ENCODE measurements at regions not wholly inside any gene's neighbourhood (a gene's known extent, or its start where the extent isn't known, plus 50 kb on each side); places are given as distances from the start of the nearest gene placed in this dataset.

DNA sequence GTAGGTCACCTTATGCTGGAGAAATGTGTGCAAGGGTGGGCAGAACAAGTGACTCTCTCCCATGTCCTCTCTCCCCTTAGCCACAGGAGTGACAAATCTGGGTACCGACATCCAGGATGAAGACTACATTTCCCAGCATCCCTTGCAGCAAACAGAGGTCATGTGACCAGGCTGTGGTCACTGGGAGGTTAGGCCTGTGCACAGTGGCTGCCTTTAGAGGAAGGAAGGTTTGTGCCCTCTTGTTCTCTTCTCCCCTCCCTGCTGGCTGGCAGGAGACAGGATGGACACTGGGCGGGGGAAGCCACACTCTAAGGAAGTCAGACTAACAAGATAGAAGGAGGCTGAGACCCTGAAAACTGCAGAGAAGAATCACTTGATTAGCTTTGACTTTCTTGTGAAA, 360.2 kb downstream of the PREX1 start:
- no peak for DNase-seq
- TF ChIP-seq POLR2A (IDR thresholded peaks at IDR 0.05) = no peak
- TF ChIP-seq, protein P1, sequence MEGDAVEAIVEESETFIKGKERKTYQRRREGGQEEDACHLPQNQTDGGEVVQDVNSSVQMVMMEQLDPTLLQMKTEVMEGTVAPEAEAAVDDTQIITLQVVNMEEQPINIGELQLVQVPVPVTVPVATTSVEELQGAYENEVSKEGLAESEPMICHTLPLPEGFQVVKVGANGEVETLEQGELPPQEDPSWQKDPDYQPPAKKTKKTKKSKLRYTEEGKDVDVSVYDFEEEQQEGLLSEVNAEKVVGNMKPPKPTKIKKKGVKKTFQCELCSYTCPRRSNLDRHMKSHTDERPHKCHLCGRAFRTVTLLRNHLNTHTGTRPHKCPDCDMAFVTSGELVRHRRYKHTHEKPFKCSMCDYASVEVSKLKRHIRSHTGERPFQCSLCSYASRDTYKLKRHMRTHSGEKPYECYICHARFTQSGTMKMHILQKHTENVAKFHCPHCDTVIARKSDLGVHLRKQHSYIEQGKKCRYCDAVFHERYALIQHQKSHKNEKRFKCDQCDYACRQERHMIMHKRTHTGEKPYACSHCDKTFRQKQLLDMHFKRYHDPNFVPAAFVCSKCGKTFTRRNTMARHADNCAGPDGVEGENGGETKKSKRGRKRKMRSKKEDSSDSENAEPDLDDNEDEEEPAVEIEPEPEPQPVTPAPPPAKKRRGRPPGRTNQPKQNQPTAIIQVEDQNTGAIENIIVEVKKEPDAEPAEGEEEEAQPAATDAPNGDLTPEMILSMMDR (IDR thresholded peaks at IDR 0.05) = no peak
- no peak for ATAC-seq
- no peak overlapping the region for H3K4me3 ChIP-seq
- H3K4me1 ChIP-seq = peaks cover 0 to 3% (median 0%) of the 10 kb centered on the region in 12 donors
- WGBS, 4 donors = 79 to 95% (median 89%) methylated on average over 2 of the region's 2 CpGs
- intact Hi-C loops (cut with DNase I) = no loop called here
- no peaks in the 10 kb centered on the region for H3K36me3 ChIP-seq
- H3K9me3 ChIP-seq = peaks cover 0 to 3% (median 0%) of the 10 kb centered on the region in 12 donors
- H3K27ac ChIP-seq = no peak overlapping the region
- H3K27me3 ChIP-seq = peaks cover 0 to 10% (median 0%) of the 10 kb centered on the region in 9 donors

DNA sequence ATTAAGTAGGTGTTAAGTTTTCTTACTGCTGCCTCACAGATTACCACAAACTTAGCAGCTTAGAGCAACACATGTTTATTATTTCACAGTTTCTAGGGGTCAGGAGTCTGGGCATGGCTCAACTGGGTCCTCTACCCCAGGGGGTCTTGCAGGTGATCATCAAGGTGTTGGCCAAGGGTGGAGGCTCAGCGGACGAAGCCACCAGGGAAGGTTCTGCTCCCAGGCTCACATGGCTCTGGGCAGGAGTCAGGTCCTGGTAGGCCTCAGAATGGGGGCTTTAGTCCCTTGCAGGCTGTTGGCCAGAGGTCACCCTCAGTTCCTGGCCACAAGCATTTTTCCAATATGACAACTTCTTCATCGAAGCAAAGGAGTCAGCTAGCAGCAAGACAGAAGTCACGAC, 362.5 kb downstream of the PREX1 start:
- 92 to 96% (median 94%) methylated on average over 4 of the region's 4 CpGs for WGBS, 4 donors
- Histone ChIP-seq H3K36me3 (no peaks in the 10 kb centered on the region), H3K27ac (no peak overlapping the region), H3K9me3 (peaks cover 0 to 3% (median 0%) of the 10 kb centered on the region in 12 donors), H3K4me3 (no peak overlapping the region), H3K4me1 (peaks cover 0 to 3% (median 0%) of the 10 kb centered on the region in 12 donors), H3K27me3 (peaks cover 0 to 5% (median 0%) of the 10 kb centered on the region in 9 donors)
- TF ChIP-seq POLR2A (IDR thresholded peaks at IDR 0.05) = no peak
- TF ChIP-seq, protein P1 (IDR thresholded peaks at IDR 0.05) = no peak
- DNase-seq (no peak), ATAC-seq (no peak)
- intact Hi-C loops (cut with DNase I) = no loop called here

DNA sequence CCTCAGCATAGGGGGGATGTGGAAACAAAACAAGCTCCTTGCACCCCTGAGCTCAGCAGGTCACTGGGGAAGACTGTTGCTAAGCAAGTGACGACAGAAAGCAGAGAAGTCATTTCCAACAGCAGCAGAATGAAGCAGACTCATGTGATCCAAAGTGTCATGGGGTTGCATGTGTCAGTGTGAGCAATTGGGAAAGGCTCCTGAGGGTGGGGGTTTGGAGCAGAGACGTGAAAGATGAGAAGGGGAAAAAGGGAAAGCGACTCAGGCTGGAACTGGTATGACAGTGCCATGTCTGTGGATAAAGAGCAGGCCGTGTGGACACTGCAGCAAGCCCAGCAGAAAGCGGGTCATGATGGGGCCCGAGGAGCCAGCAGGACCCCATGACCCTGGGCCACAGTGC, 363.9 kb downstream of the PREX1 start:
- no peak overlapping the region for H3K4me3 ChIP-seq
- WGBS, 4 donors = 62 to 71% (median 65%) methylated on average over 6 of the region's 6 CpGs
- H3K9me3 ChIP-seq = peaks cover 0 to 3% (median 0%) of the 10 kb centered on the region in 12 donors
- H3K27me3 ChIP-seq = peaks cover 0 to 9% (median 0%) of the 10 kb centered on the region in 9 donors
- no peak overlapping the region for H3K27ac ChIP-seq
- H3K36me3 ChIP-seq = no peaks in the 10 kb centered on the region
- no peak for DNase-seq
- peak in 2 of 4 donors; percentile 21 to 37 for ATAC-seq
- H3K4me1 ChIP-seq = peaks cover 0 to 3% (median 0%) of the 10 kb centered on the region in 12 donors
- TF ChIP-seq POLR2A (IDR thresholded peaks at IDR 0.05) = no peak
- TF ChIP-seq, protein P1 (IDR thresholded peaks at IDR 0.05) = no peak
- intact Hi-C loops (cut with DNase I) = no loop called here

DNA sequence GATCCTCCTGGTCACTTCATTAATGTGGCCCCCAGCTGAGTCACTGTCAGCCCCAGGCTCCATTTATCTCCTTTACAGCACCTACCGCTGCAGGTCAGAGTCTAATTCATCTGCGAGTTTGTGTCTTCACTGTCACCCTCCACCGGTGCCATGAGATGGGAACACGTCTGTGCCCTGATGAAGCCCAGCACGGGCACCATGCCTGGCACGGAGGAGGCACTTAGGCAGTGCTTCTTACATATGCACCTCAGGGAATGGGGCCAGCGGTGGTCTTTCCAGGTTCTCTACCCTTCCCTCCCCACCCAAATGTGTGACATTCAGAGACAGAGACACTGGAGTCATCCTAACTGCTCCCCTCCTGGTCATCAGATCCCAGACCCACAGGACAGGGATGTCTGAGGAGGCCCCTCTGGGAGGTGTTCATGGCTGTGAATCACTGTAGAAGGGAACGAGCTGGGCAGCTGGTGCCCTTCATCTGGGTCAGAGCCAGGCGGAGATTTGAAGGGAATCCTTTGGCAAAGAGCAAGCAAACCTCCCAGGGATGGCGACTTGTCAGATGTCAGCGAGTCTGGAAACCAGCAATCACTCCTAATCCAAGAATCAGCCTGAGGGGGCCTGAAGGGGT, 364.6 kb downstream of the PREX1 start:
- peaks cover 0 to 3% (median 0%) of the 10 kb centered on the region in 12 donors for H3K4me1 ChIP-seq
- intact Hi-C loops (cut with DNase I) = no loop called here
- peaks cover 0 to 15% (median 0%) of the 10 kb centered on the region in 9 donors for H3K27me3 ChIP-seq
- no peak overlapping the region for H3K4me3 ChIP-seq
- peaks cover 0 to 3% (median 0%) of the 10 kb centered on the region in 12 donors for H3K9me3 ChIP-seq
- no peak for ATAC-seq
- 70 to 75% (median 74%) methylated on average over 11 of the region's 11 CpGs for whole genome bisulfite sequencing, 4 donors
- no peak overlapping the region for H3K27ac ChIP-seq
- no peak for DNase-seq
- no peak for TF ChIP-seq POLR2A (IDR thresholded peaks at IDR 0.05)
- TF ChIP-seq, protein P1 (IDR thresholded peaks at IDR 0.05) = no peak
- H3K36me3 ChIP-seq = no peaks in the 10 kb centered on the region
